Liver (tissue), 8 donors: ENCODE measurements at regions not wholly inside any gene's neighbourhood (a gene's known extent, or its start where the extent isn't known, plus 50 kb on each side); places are given as distances from the start of the nearest gene placed in this dataset.
"Not testable (repeated sequence)": the region's sequence is repeated elsewhere in the genome, so short reads cannot be mapped to it uniquely, and the experiment has no call there.

ENCODE experiments used
- DNase-seq: peaks from one replicate; pipeline ENCODE4 v3.0.0-alpha.2; 2017; ENCODE audit warnings: low spot score
- H3K27ac ChIP-seq, 2 donors: one replicate each; pipeline ENCODE4 v1.7.0; 2013; ENCODE audit warnings: inconsistent platforms in 2 of 2, low read length in 2 of 2, control low read depth in 1 of 2, low read depth in 1 of 2, mild to moderate bottlenecking in 1 of 2
- H3K27me3 ChIP-seq, 4 donors: one replicate each; pipeline versions ENCODE4 v1.6.1 to v1.7.0; 2013; ENCODE audit warnings: low read length in 3 of 4, inconsistent platforms in 1 of 4, mild to moderate bottlenecking in 1 of 4, moderate library complexity in 1 of 4; ENCODE audit not compliant: control insufficient read depth in 4 of 4, insufficient read depth in 4 of 4
- H3K36me3 ChIP-seq, 4 donors: one replicate each; pipeline versions ENCODE4 v1.6.1 to v1.7.0; 2013; ENCODE audit warnings: low read length in 3 of 4, mild to moderate bottlenecking in 3 of 4, low read depth in 1 of 4, moderate library complexity in 1 of 4; ENCODE audit not compliant: control insufficient read depth in 4 of 4, insufficient read depth in 3 of 4
- H3K4me1 ChIP-seq, 4 donors: one replicate each; pipeline versions ENCODE4 v1.6.1 to v1.7.0; 2013; ENCODE audit warnings: low read length in 3 of 4, mild to moderate bottlenecking in 3 of 4, moderate library complexity in 1 of 4; ENCODE audit not compliant: control insufficient read depth in 4 of 4, insufficient read depth in 4 of 4
- H3K4me3 ChIP-seq, 3 donors: one replicate each; pipeline versions ENCODE4 v1.6.1 to v1.7.0; 2013; ENCODE audit warnings: low read length in 3 of 3, control low read depth in 1 of 3, low read depth in 1 of 3, mild to moderate bottlenecking in 1 of 3
- H3K9ac ChIP-seq, 2 donors: one replicate each; pipeline ENCODE4 v1.7.0; 2013; ENCODE audit warnings: low read length in 2 of 2, mild to moderate bottlenecking in 2 of 2, moderate library complexity in 2 of 2, control low read depth in 1 of 2, low read depth in 1 of 2
- H3K9me3 ChIP-seq, 4 donors: one replicate each; pipeline versions ENCODE4 v1.6.1 to v1.7.0; 2013; ENCODE audit warnings: low read length in 3 of 4; ENCODE audit not compliant: control insufficient read depth in 4 of 4
- CTCF ChIP-seq: fragments of 150-350 bp; IDR thresholded peaks from 2 replicates; pipeline ENCODE4 v1.5.1; 2017; ENCODE audit warnings: improper control_type of control experiment, low read depth, low read length; ENCODE audit not compliant: missing input control
- EGR1 ChIP-seq, 2 donors: IDR thresholded peaks; 2 replicates each; pipeline ENCODE4 v1.6.1; 2016 to 2018; ENCODE audit warnings: antibody characterized with exemption in 2 of 2, low read depth in 2 of 2
- FOXA1 ChIP-seq: IDR thresholded peaks from 2 replicates; pipeline ENCODE4 v1.6.1; 2016; ENCODE audit warnings: antibody characterized with exemption
- FOXA2 ChIP-seq: IDR thresholded peaks from 2 replicates; pipeline ENCODE4 v1.6.1; 2016; ENCODE audit warnings: antibody characterized with exemption
- GABPA ChIP-seq, 2 donors: IDR thresholded peaks in 1 of 2; conservative IDR thresholded peaks in 1 of 2; 2 replicates each; pipeline ENCODE4 v1.6.1; 2016; ENCODE audit warnings: antibody characterized with exemption in 2 of 2, mild to moderate bottlenecking in 1 of 2, moderate library complexity in 1 of 2
- HNF4A ChIP-seq, 2 donors: conservative IDR thresholded peaks; 2 replicates each; pipeline ENCODE4 v1.6.1; 2016; ENCODE audit warnings: antibody characterized with exemption in 2 of 2, mild to moderate bottlenecking in 2 of 2
- HNF4G ChIP-seq: IDR thresholded peaks from 2 replicates; pipeline ENCODE4 v1.6.1; 2016; ENCODE audit warnings: antibody characterized with exemption
- JUND ChIP-seq, 2 donors: IDR thresholded peaks; 2 replicates each; pipeline ENCODE4 v1.6.1; 2016; ENCODE audit warnings: antibody characterized with exemption in 2 of 2
- NR2F2 ChIP-seq: IDR thresholded peaks from 2 replicates; pipeline ENCODE4 v1.6.1; 2016; ENCODE audit warnings: antibody characterized with exemption
- RAD21 ChIP-seq, 2 donors: IDR thresholded peaks; 2 replicates each; pipeline ENCODE4 v1.6.1; 2016; ENCODE audit warnings: antibody characterized with exemption in 2 of 2, mild to moderate bottlenecking in 2 of 2
- RXRA ChIP-seq, 2 donors: IDR thresholded peaks; 2 replicates each; pipeline ENCODE4 v1.6.1; 2017 to 2018; ENCODE audit warnings: antibody characterized with exemption in 2 of 2, mild to moderate bottlenecking in 1 of 2
- SP1 ChIP-seq: IDR thresholded peaks from 2 replicates; pipeline ENCODE4 v1.6.1; 2018; ENCODE audit warnings: antibody characterized with exemption, mild to moderate bottlenecking
- TAF1 ChIP-seq: conservative IDR thresholded peaks from 2 replicates; pipeline ENCODE4 v1.6.1; 2016; ENCODE audit warnings: antibody characterized with exemption, mild to moderate bottlenecking
- YY1 ChIP-seq: IDR thresholded peaks from 2 replicates; pipeline ENCODE4 v1.6.1; 2016; ENCODE audit warnings: antibody characterized with exemption, mild to moderate bottlenecking
- WGBS: extraction: QIAGEN DNeasy Blood & Tissue Kit; methylation state at CpG from one replicate; pipeline ENCODE4 v1.1.7; 2013; 5-methylcytosine and 5-hydroxymethylcytosine counted together
- TF ChIP-seq, protein P1 (sequence below): IDR thresholded peaks from 2 replicates; pipeline ENCODE4 v1.6.1; 2016; ENCODE audit warnings: antibody characterized with exemption
- TF ChIP-seq, protein P2 (sequence below): IDR thresholded peaks from 2 replicates; pipeline ENCODE4 v1.6.1; 2016; ENCODE audit warnings: antibody characterized with exemption
- TF ChIP-seq, protein P3 (sequence below): IDR thresholded peaks from 2 replicates; pipeline ENCODE4 v1.6.1; 2016; ENCODE audit warnings: antibody characterized with exemption
- TF ChIP-seq, protein P4 (sequence below): IDR thresholded peaks from 2 replicates; pipeline ENCODE4 v1.6.1; 2016; ENCODE audit warnings: antibody characterized with exemption, mild to moderate bottlenecking
- donor health status: healthy.
- donor health status: healthy.
- donor health status: healthy.
- donor health status: healthy.
- donor health status: healthy.

- TF ChIP-seq, protein P1, sequence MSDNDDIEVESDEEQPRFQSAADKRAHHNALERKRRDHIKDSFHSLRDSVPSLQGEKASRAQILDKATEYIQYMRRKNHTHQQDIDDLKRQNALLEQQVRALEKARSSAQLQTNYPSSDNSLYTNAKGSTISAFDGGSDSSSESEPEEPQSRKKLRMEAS: no peak
- TF ChIP-seq, protein P2, sequence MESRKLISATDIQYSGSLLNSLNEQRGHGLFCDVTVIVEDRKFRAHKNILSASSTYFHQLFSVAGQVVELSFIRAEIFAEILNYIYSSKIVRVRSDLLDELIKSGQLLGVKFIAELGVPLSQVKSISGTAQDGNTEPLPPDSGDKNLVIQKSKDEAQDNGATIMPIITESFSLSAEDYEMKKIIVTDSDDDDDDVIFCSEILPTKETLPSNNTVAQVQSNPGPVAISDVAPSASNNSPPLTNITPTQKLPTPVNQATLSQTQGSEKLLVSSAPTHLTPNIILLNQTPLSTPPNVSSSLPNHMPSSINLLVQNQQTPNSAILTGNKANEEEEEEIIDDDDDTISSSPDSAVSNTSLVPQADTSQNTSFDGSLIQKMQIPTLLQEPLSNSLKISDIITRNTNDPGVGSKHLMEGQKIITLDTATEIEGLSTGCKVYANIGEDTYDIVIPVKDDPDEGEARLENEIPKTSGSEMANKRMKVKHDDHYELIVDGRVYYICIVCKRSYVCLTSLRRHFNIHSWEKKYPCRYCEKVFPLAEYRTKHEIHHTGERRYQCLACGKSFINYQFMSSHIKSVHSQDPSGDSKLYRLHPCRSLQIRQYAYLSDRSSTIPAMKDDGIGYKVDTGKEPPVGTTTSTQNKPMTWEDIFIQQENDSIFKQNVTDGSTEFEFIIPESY: no peak
- TF ChIP-seq HNF4A (conservative IDR thresholded peaks at IDR 0.05): no peak
Measured at GRCh38 chrX:30144971-30145731, 70.2 kb upstream of the MAGEB2 start (continued).

DNA sequence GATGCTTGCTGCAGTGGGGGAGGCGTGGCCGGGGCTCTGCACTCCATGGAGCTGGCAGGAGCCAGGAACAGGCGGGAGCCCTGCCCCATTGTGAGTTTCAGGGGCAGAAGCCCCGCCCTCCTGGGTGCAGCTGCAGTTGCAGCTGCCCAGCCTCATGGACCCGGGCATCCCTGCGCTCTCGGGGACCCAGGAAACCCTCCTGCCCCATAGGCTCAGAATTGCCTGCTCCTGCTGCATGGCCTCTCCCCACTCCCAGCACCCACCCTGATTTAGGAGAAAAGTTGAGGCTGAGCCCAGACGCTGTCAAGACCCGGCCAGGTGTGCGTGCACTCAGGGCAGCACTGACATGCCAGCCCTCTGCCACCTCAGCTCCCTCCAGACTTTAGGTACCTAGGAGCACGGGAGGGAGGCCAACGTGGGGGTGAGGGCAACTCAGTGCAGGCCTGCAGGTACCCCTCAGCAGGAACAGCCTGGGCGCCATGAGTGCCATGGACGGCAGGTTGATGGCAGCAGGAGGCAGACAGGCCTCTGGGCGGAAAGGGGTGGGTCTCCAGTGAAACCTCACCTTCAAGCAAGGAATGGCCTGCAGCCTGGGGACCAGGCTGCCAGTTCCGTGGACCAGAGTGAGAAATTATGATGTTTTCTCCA, 67.2 kb upstream of the MAGEB2 start:
- Histone ChIP-seq H3K27me3 (peaks cover 0 to 4% (median 0%) of the 10 kb centered on the region in 4 donors), H3K4me1 (no peaks in the 10 kb centered on the region), H3K36me3 (no peaks in the 10 kb centered on the region), H3K9me3 (no peaks in the 10 kb centered on the region), H3K4me3 (no peak overlapping the region), H3K9ac (no peak overlapping the region), H3K27ac (no peak overlapping the region)
- DNase-seq: no peak
- 95% methylated on average over 16 of the region's 16 CpGs for WGBS
- TF ChIP-seq, protein P1: no peak
- TF ChIP-seq JUND (IDR thresholded peaks at IDR 0.05) (no peak), YY1 (no peak), FOXA1 (no peak), NR2F2 (no peak), GABPA (IDR thresholded peaks at IDR 0.05 in 1 of 2, conservative IDR thresholded peaks at IDR 0.05 in 1 of 2) (no peak), RXRA (IDR thresholded peaks at IDR 0.05) (no peak), RAD21 (IDR thresholded peaks at IDR 0.05) (no peak), FOXA2 (no peak), HNF4A (conservative IDR thresholded peaks at IDR 0.05) (no peak), SP1 (no peak), EGR1 (IDR thresholded peaks at IDR 0.05; ENCODE audit: low read depth in 2 of 2) (no peak), HNF4G (no peak), CTCF (no peak), TAF1 (no peak)
- TF ChIP-seq, protein P3, sequence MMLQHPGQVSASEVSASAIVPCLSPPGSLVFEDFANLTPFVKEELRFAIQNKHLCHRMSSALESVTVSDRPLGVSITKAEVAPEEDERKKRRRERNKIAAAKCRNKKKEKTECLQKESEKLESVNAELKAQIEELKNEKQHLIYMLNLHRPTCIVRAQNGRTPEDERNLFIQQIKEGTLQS: no peak
- TF ChIP-seq, protein P4, sequence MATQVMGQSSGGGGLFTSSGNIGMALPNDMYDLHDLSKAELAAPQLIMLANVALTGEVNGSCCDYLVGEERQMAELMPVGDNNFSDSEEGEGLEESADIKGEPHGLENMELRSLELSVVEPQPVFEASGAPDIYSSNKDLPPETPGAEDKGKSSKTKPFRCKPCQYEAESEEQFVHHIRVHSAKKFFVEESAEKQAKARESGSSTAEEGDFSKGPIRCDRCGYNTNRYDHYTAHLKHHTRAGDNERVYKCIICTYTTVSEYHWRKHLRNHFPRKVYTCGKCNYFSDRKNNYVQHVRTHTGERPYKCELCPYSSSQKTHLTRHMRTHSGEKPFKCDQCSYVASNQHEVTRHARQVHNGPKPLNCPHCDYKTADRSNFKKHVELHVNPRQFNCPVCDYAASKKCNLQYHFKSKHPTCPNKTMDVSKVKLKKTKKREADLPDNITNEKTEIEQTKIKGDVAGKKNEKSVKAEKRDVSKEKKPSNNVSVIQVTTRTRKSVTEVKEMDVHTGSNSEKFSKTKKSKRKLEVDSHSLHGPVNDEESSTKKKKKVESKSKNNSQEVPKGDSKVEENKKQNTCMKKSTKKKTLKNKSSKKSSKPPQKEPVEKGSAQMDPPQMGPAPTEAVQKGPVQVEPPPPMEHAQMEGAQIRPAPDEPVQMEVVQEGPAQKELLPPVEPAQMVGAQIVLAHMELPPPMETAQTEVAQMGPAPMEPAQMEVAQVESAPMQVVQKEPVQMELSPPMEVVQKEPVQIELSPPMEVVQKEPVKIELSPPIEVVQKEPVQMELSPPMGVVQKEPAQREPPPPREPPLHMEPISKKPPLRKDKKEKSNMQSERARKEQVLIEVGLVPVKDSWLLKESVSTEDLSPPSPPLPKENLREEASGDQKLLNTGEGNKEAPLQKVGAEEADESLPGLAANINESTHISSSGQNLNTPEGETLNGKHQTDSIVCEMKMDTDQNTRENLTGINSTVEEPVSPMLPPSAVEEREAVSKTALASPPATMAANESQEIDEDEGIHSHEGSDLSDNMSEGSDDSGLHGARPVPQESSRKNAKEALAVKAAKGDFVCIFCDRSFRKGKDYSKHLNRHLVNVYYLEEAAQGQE: no peak
- TF ChIP-seq, protein P2: no peak

- not testable (repeated sequence) for H3K27ac ChIP-seq, H3K27me3 ChIP-seq, H3K4me3 ChIP-seq, H3K9ac ChIP-seq, H3K36me3 ChIP-seq, H3K4me1 ChIP-seq, H3K9me3 ChIP-seq, DNase-seq
- 84% methylated on average over 6 of the region's 6 CpGs for WGBS
Measured at GRCh38 chrX:30149206-30149605, 66.2 kb upstream of the MAGEB2 start.
